ACC112 (cell line): ENCODE measurements at regions not wholly inside any gene's neighbourhood (a gene's known extent, or its start where the extent isn't known, plus 50 kb on each side); places are given as distances from the start of the nearest gene placed in this dataset.

Experiments
- H2AFZ ChIP-seq: fragments of 200-600 bp; sonication (generic); one replicate; pipeline ENCODE4 v1.6.0; 2017; ENCODE audit warnings: antibody characterized with exemption, low read length; ENCODE audit not compliant: unreplicated experiment
- H3K27ac ChIP-seq: fragments of 200-600 bp; sonication (generic); 2 replicates; pipeline ENCODE4 v1.5.1; 2014; ENCODE audit warnings: low read depth, mild to moderate bottlenecking, antibody characterized with exemption, low read length, moderate library complexity
- H3K27me3 ChIP-seq: fragments of 200-600 bp; sonication (generic); 2 replicates; pipeline ENCODE4 v1.6.1; 2014; ENCODE audit warnings: mild to moderate bottlenecking, antibody characterized with exemption, low read length, moderate library complexity, mixed read lengths; ENCODE audit not compliant: insufficient read depth
- H3K36me3 ChIP-seq: fragments of 200-600 bp; sonication (generic); 2 replicates; pipeline ENCODE4 v1.6.1; 2016; ENCODE audit warnings: mild to moderate bottlenecking, antibody characterized with exemption, low read length, moderate library complexity, mixed read lengths; ENCODE audit not compliant: insufficient read depth
- H3K4me1 ChIP-seq: fragments of 200-600 bp; sonication (generic); one replicate; pipeline ENCODE4 v1.6.1; 2016; ENCODE audit warnings: low read length, mixed read lengths; ENCODE audit not compliant: insufficient read depth, unreplicated experiment, control insufficient read depth
- H3K4me3 ChIP-seq: fragments of 200-600 bp; sonication (generic); 2 replicates; pipeline ENCODE4 v1.5.1; 2014; ENCODE audit warnings: mild to moderate bottlenecking, low read depth, low read length
- H3K79me2 ChIP-seq: fragments of 200-600 bp; sonication (generic); one replicate; pipeline ENCODE4 v1.6.0; 2016; ENCODE audit warnings: low read length; ENCODE audit not compliant: control insufficient read depth, unreplicated experiment, insufficient read depth

- H3K4me3 ChIP-seq, result no peak overlapping the region
- H3K36me3 ChIP-seq, result no peaks in the 10 kb centered on the region
- no peak overlapping the region for H3K27ac ChIP-seq
- no peaks in the 10 kb centered on the region for H3K27me3 ChIP-seq
- H2AFZ ChIP-seq, result no peak overlapping the region
- H3K4me1 ChIP-seq, result peaks cover 6% of the 10 kb centered on the region
- no peaks in the 10 kb centered on the region for H3K79me2 ChIP-seq
Observed at GRCh38 chr1:199719156-199719842, 308.2 kb upstream of the NR5A2 start.

- H3K79me2 ChIP-seq, result no peaks in the 10 kb centered on the region
- H3K4me1 ChIP-seq, result peaks cover 6% of the 10 kb centered on the region
- no peaks in the 10 kb centered on the region for H3K27me3 ChIP-seq
- H3K27ac ChIP-seq, result no peak overlapping the region
- H3K4me3 ChIP-seq, result no peak overlapping the region
- H2AFZ ChIP-seq, result no peak overlapping the region
- H3K36me3 ChIP-seq, result no peaks in the 10 kb centered on the region
Observed at GRCh38 chr1:199720496-199720895, 307.0 kb upstream of the NR5A2 start.

- Histone ChIP-seq H2AFZ (no peak overlapping the region), H3K27me3 (no peaks in the 10 kb centered on the region), H3K79me2 (no peaks in the 10 kb centered on the region), H3K4me1 (peaks cover 6% of the 10 kb centered on the region), H3K4me3 (no peak overlapping the region), H3K36me3 (no peaks in the 10 kb centered on the region), H3K27ac (no peak overlapping the region)
Observed at GRCh38 chr1:199721001-199721400, 306.5 kb upstream of the NR5A2 start.

- H3K27me3 ChIP-seq, result no peaks in the 10 kb centered on the region
- H3K4me3 ChIP-seq, result no peak overlapping the region
- H3K79me2 ChIP-seq, result no peaks in the 10 kb centered on the region
- no peak overlapping the region for H2AFZ ChIP-seq
- H3K4me1 ChIP-seq, result peaks cover 6% of the 10 kb centered on the region
- H3K36me3 ChIP-seq, result no peaks in the 10 kb centered on the region
- H3K27ac ChIP-seq, result no peak overlapping the region
Observed at GRCh38 chr1:199723250-199723956, 304.1 kb upstream of the NR5A2 start.

GRCh38 chr1:199724049-199724448 is 303.5 kb upstream of the NR5A2 start:
- Histone ChIP-seq H3K36me3 (no peaks in the 10 kb centered on the region), H3K27me3 (no peaks in the 10 kb centered on the region), H3K27ac (no peak overlapping the region), H3K79me2 (no peaks in the 10 kb centered on the region), H2AFZ (no peak overlapping the region), H3K4me1 (peaks cover 6% of the 10 kb centered on the region), H3K4me3 (no peak overlapping the region)

- Histone ChIP-seq H3K4me3 (no peak overlapping the region), H3K4me1 (peaks cover 6% of the 10 kb centered on the region), H3K27me3 (no peaks in the 10 kb centered on the region), H3K36me3 (no peaks in the 10 kb centered on the region), H2AFZ (no peak overlapping the region), H3K79me2 (no peaks in the 10 kb centered on the region), H3K27ac (no peak overlapping the region)
Observed at GRCh38 chr1:199725002-199725565, 302.4 kb upstream of the NR5A2 start.

GRCh38 chr1:199727682-199728081 is 299.8 kb upstream of the NR5A2 start:
- Histone ChIP-seq H3K4me1 (peaks cover 6% of the 10 kb centered on the region), H3K79me2 (no peaks in the 10 kb centered on the region), H3K36me3 (no peaks in the 10 kb centered on the region), H2AFZ (no peak overlapping the region), H3K4me3 (no peak overlapping the region), H3K27me3 (no peaks in the 10 kb centered on the region), H3K27ac (no peak overlapping the region)

GRCh38 chr1:199728345-199728744 is 299.2 kb upstream of the NR5A2 start:
- no peaks in the 10 kb centered on the region for H3K27me3 ChIP-seq

GRCh38 chr1:199733125-199733524 is 294.4 kb upstream of the NR5A2 start:
- no peak overlapping the region for H3K4me3 ChIP-seq
- no peaks in the 10 kb centered on the region for H3K79me2 ChIP-seq
- H3K27me3 ChIP-seq, result no peaks in the 10 kb centered on the region
- H3K36me3 ChIP-seq, result no peaks in the 10 kb centered on the region
- no peak overlapping the region for H3K27ac ChIP-seq
- H3K4me1 ChIP-seq, result no peaks in the 10 kb centered on the region
- H2AFZ ChIP-seq, result no peak overlapping the region

More at GRCh38 chr1:199728345-199728744, 299.2 kb upstream of the NR5A2 start:
- Histone ChIP-seq H3K36me3 (no peaks in the 10 kb centered on the region), H3K4me3 (no peak overlapping the region), H3K79me2 (no peaks in the 10 kb centered on the region), H3K27ac (no peak overlapping the region), H3K4me1 (peaks cover 2% of the 10 kb centered on the region), H2AFZ (no peak overlapping the region)

- no peaks in the 10 kb centered on the region for H3K79me2 ChIP-seq
- no peak overlapping the region for H3K27ac ChIP-seq
- peak overlapping the region; percentile 77 for H2AFZ ChIP-seq
- peak overlapping the region; percentile 48 for H3K4me3 ChIP-seq
- no peaks in the 10 kb centered on the region for H3K36me3 ChIP-seq
- no peaks in the 10 kb centered on the region for H3K4me1 ChIP-seq
- H3K27me3 ChIP-seq, result no peaks in the 10 kb centered on the region
Observed at GRCh38 chr1:199734186-199734585, 293.3 kb upstream of the NR5A2 start.

- Histone ChIP-seq H3K4me3 (no peak overlapping the region), H3K27ac (no peak overlapping the region), H3K27me3 (no peaks in the 10 kb centered on the region), H3K36me3 (no peaks in the 10 kb centered on the region), H2AFZ (peak overlapping the region; percentile 39), H3K79me2 (no peaks in the 10 kb centered on the region), H3K4me1 (no peaks in the 10 kb centered on the region)
Observed at GRCh38 chr1:199735660-199736059, 291.9 kb upstream of the NR5A2 start.
